IPS-15b (cell line): ENCODE measurements at regions not wholly inside any gene's neighbourhood (a gene's known extent, or its start where the extent isn't known, plus 50 kb on each side); places are given as distances from the start of the nearest gene placed in this dataset.

Experiments
- H3K27me3 ChIP-seq: one replicate; pipeline ENCODE4 v1.6.1; 2013; ENCODE audit warnings: low read length; ENCODE audit not compliant: control insufficient read depth, insufficient read depth
- H3K36me3 ChIP-seq: one replicate; pipeline ENCODE4 v1.6.1; 2013; ENCODE audit warnings: low read length; ENCODE audit not compliant: control insufficient read depth, insufficient read depth
- H3K4me1 ChIP-seq: one replicate; pipeline ENCODE4 v1.6.1; 2013; ENCODE audit warnings: mild to moderate bottlenecking, low read length; ENCODE audit not compliant: control insufficient read depth, insufficient read depth
- H3K4me3 ChIP-seq: one replicate; pipeline ENCODE4 v1.5.1; 2013; ENCODE audit warnings: low read depth, low read length
- H3K9ac ChIP-seq: one replicate; pipeline ENCODE4 v1.6.1; 2013; ENCODE audit warnings: low read depth, mild to moderate bottlenecking, low read length
- H3K9me3 ChIP-seq: one replicate; pipeline ENCODE4 v1.6.1; 2013; ENCODE audit warnings: mild to moderate bottlenecking, low read length; ENCODE audit not compliant: control insufficient read depth, insufficient read depth

GRCh38 chr3:194773216-194773615 is 87.5 kb downstream of the FAM43A start:
- Histone ChIP-seq H3K4me3 (no peak overlapping the region), H3K4me1 (peaks cover 7% of the 10 kb centered on the region), H3K36me3 (no peaks in the 10 kb centered on the region), H3K27me3 (peaks cover 36% of the 10 kb centered on the region), H3K9ac (no peak overlapping the region), H3K9me3 (no peaks in the 10 kb centered on the region)

GRCh38 chr3:194773771-194774455 is 88.2 kb downstream of the FAM43A start:
- no peak overlapping the region for H3K4me3 ChIP-seq
- no peaks in the 10 kb centered on the region for H3K36me3 ChIP-seq
- H3K27me3 ChIP-seq, result peaks cover 32% of the 10 kb centered on the region
- no peaks in the 10 kb centered on the region for H3K9me3 ChIP-seq
- H3K9ac ChIP-seq, result no peak overlapping the region
- H3K4me1 ChIP-seq, result peaks cover 3% of the 10 kb centered on the region

- no peaks in the 10 kb centered on the region for H3K4me1 ChIP-seq
- H3K9me3 ChIP-seq, result no peaks in the 10 kb centered on the region
- H3K4me3 ChIP-seq, result no peak overlapping the region
- H3K9ac ChIP-seq, result no peak overlapping the region
- peaks cover 25% of the 10 kb centered on the region for H3K27me3 ChIP-seq
- no peaks in the 10 kb centered on the region for H3K36me3 ChIP-seq
Observed at GRCh38 chr3:194775266-194775665, 89.6 kb downstream of the FAM43A start.

- H3K27me3 ChIP-seq, result peaks cover 20% of the 10 kb centered on the region
- no peaks in the 10 kb centered on the region for H3K4me1 ChIP-seq
Observed at GRCh38 chr3:194775731-194776130, 90.0 kb downstream of the FAM43A start.

GRCh38 chr3:194777729-194778128 is 92.0 kb downstream of the FAM43A start:
- H3K9ac ChIP-seq, result no peak overlapping the region
- H3K9me3 ChIP-seq, result no peaks in the 10 kb centered on the region
- peaks cover 3% of the 10 kb centered on the region for H3K27me3 ChIP-seq
- H3K4me1 ChIP-seq, result no peaks in the 10 kb centered on the region
- H3K36me3 ChIP-seq, result no peaks in the 10 kb centered on the region
- H3K4me3 ChIP-seq, result no peak overlapping the region

More at GRCh38 chr3:194775731-194776130, 90.0 kb downstream of the FAM43A start:
- no peaks in the 10 kb centered on the region for H3K9me3 ChIP-seq
- no peaks in the 10 kb centered on the region for H3K36me3 ChIP-seq
- H3K9ac ChIP-seq, result no peak overlapping the region
- no peak overlapping the region for H3K4me3 ChIP-seq

- Histone ChIP-seq H3K9me3 (no peaks in the 10 kb centered on the region), H3K4me1 (no peaks in the 10 kb centered on the region), H3K36me3 (no peaks in the 10 kb centered on the region), H3K9ac (no peak overlapping the region), H3K4me3 (no peak overlapping the region), H3K27me3 (peaks cover 2% of the 10 kb centered on the region)
Observed at GRCh38 chr3:194779729-194780224, 94.1 kb downstream of the FAM43A start.

GRCh38 chr3:194780706-194781105 is 95.0 kb downstream of the FAM43A start:
- H3K9ac ChIP-seq, result no peak overlapping the region
- no peaks in the 10 kb centered on the region for H3K36me3 ChIP-seq
- peaks cover 2% of the 10 kb centered on the region for H3K27me3 ChIP-seq
- H3K4me3 ChIP-seq, result no peak overlapping the region
- no peaks in the 10 kb centered on the region for H3K9me3 ChIP-seq
- no peaks in the 10 kb centered on the region for H3K4me1 ChIP-seq

- Histone ChIP-seq H3K9me3 (no peaks in the 10 kb centered on the region), H3K4me1 (no peaks in the 10 kb centered on the region)
Observed at GRCh38 chr3:194781617-194782016, 95.9 kb downstream of the FAM43A start.

GRCh38 chr3:194782698-194783404 is 97.2 kb downstream of the FAM43A start:
- H3K4me3 ChIP-seq, result no peak overlapping the region
- H3K9me3 ChIP-seq, result no peaks in the 10 kb centered on the region
- H3K4me1 ChIP-seq, result no peaks in the 10 kb centered on the region
- no peaks in the 10 kb centered on the region for H3K36me3 ChIP-seq
- no peak overlapping the region for H3K9ac ChIP-seq
- no peaks in the 10 kb centered on the region for H3K27me3 ChIP-seq

More at GRCh38 chr3:194781617-194782016, 95.9 kb downstream of the FAM43A start:
- H3K27me3 ChIP-seq, result no peaks in the 10 kb centered on the region
- H3K4me3 ChIP-seq, result no peak overlapping the region
- no peak overlapping the region for H3K9ac ChIP-seq
- no peaks in the 10 kb centered on the region for H3K36me3 ChIP-seq

GRCh38 chr3:194784361-194784760 is 98.7 kb downstream of the FAM43A start:
- Histone ChIP-seq H3K9me3 (no peaks in the 10 kb centered on the region), H3K9ac (no peak overlapping the region), H3K4me1 (no peaks in the 10 kb centered on the region), H3K4me3 (no peak overlapping the region), H3K27me3 (no peaks in the 10 kb centered on the region), H3K36me3 (no peaks in the 10 kb centered on the region)

GRCh38 chr3:194785315-194785714 is 99.6 kb downstream of the FAM43A start:
- Histone ChIP-seq H3K27me3 (no peaks in the 10 kb centered on the region), H3K9ac (peak overlapping the region; percentile 1), H3K4me3 (no peak overlapping the region), H3K4me1 (no peaks in the 10 kb centered on the region), H3K36me3 (no peaks in the 10 kb centered on the region), H3K9me3 (no peaks in the 10 kb centered on the region)

- H3K9me3 ChIP-seq, result no peaks in the 10 kb centered on the region
- H3K4me3 ChIP-seq, result no peak overlapping the region
- no peaks in the 10 kb centered on the region for H3K27me3 ChIP-seq
- no peaks in the 10 kb centered on the region for H3K36me3 ChIP-seq
- H3K9ac ChIP-seq, result no peak overlapping the region
- H3K4me1 ChIP-seq, result no peaks in the 10 kb centered on the region
Observed at GRCh38 chr3:194787072-194787471, 101.4 kb downstream of the FAM43A start.
